ENCODE measurements at regions not wholly inside any gene's neighbourhood (a gene's known extent, or its start where the extent isn't known, plus 50 kb on each side); places are given as distances from the start of the nearest gene placed in this dataset.

- no peak overlapping the region for H2BK12ac ChIP-seq (ENCODE audit: low read length)
- H3K79me1 ChIP-seq (ENCODE audit: low read length), result no peaks in the 10 kb centered on the region
- no peaks in the 10 kb centered on the region for H3K4me1 ChIP-seq (ENCODE audit: control insufficient read depth in 1 of 2, insufficient read depth in 2 of 2, low read length in 2 of 2)
- no peak overlapping the region for H3K27ac ChIP-seq (ENCODE audit: low read depth, low read length)
- no peak overlapping the region for H4K91ac ChIP-seq (ENCODE audit: low read depth, low read length)
- no peak for DNase-seq
- no peaks in the 10 kb centered on the region for H3K36me3 ChIP-seq (ENCODE audit: control insufficient read depth in 1 of 2, insufficient read depth in 2 of 2, low read length in 2 of 2)
- no peak overlapping the region for H2AK5ac ChIP-seq (ENCODE audit: low read length)
- H2BK120ac ChIP-seq (ENCODE audit: insufficient read depth, low read length, poor library complexity), result no peak overlapping the region
- H3K23ac ChIP-seq (ENCODE audit: low read length), result no peak overlapping the region
- H2BK5ac ChIP-seq (ENCODE audit: low read depth, low read length, poor library complexity), result no peak overlapping the region
- H2AFZ ChIP-seq (ENCODE audit: insufficient read depth, low read length, poor library complexity), result no peak overlapping the region
- no peak overlapping the region for H3K4ac ChIP-seq (ENCODE audit: low read depth, low read length)
- H3K9ac ChIP-seq (ENCODE audit: low read length), result no peak overlapping the region
- no peaks in the 10 kb centered on the region for H3K9me3 ChIP-seq (ENCODE audit: insufficient read depth, low read depth, low read length)
- H3K4me3 ChIP-seq (ENCODE audit: low read depth, low read length), result no peak overlapping the region
- no peak overlapping the region for H3K18ac ChIP-seq (ENCODE audit: low read length)
- H3K4me2 ChIP-seq (ENCODE audit: low read length), result no peak overlapping the region
- H4K12ac ChIP-seq (ENCODE audit: low read depth, low read length), result no peak overlapping the region
- no peak overlapping the region for H3K14ac ChIP-seq (ENCODE audit: low read length)
- no peaks in the 10 kb centered on the region for H3K79me2 ChIP-seq (ENCODE audit: control insufficient read depth, insufficient read depth, low read length, poor library complexity)
- H4K8ac ChIP-seq (ENCODE audit: low read depth, low read length), result no peak overlapping the region
- no CpG with 5 or more reads among the region's 4 CpGs for WGBS (ENCODE audit: extremely low coverage, insufficient coverage, insufficient read length)
- no peaks in the 10 kb centered on the region for H3K27me3 ChIP-seq (ENCODE audit: insufficient read depth, low read length)
These were observed 429.1 kb downstream of the RNF144A start for GRCh38 chr2:7346336-7346735.

GRCh38 chr2:7348761-7349160 lies 431.5 kb downstream of the RNF144A start:
- no peak overlapping the region for H3K18ac ChIP-seq (ENCODE audit: low read length)
- no peaks in the 10 kb centered on the region for H3K79me1 ChIP-seq (ENCODE audit: low read length)
- H3K4me3 ChIP-seq (ENCODE audit: low read depth, low read length), result no peak overlapping the region
- H3K4me2 ChIP-seq (ENCODE audit: low read length), result no peak overlapping the region
- no peak overlapping the region for H2BK120ac ChIP-seq (ENCODE audit: insufficient read depth, low read length, poor library complexity)
- no peaks in the 10 kb centered on the region for H3K79me2 ChIP-seq (ENCODE audit: control insufficient read depth, insufficient read depth, low read length, poor library complexity)
- no peak overlapping the region for H2BK5ac ChIP-seq (ENCODE audit: low read depth, low read length, poor library complexity)
- H4K8ac ChIP-seq (ENCODE audit: low read depth, low read length), result no peak overlapping the region
- no peaks in the 10 kb centered on the region for H3K27me3 ChIP-seq (ENCODE audit: insufficient read depth, low read length)
- no peak overlapping the region for H3K4ac ChIP-seq (ENCODE audit: low read depth, low read length)
- no peaks in the 10 kb centered on the region for H3K4me1 ChIP-seq (ENCODE audit: control insufficient read depth in 1 of 2, insufficient read depth in 2 of 2, low read length in 2 of 2)
- no peak overlapping the region for H3K23ac ChIP-seq (ENCODE audit: low read length)
- no peak overlapping the region for H2AFZ ChIP-seq (ENCODE audit: insufficient read depth, low read length, poor library complexity)
- H2AK5ac ChIP-seq (ENCODE audit: low read length), result no peak overlapping the region
- DNase-seq, result no peak
- no peak overlapping the region for H3K9ac ChIP-seq (ENCODE audit: low read length)
- H3K14ac ChIP-seq (ENCODE audit: low read length), result no peak overlapping the region
- H4K91ac ChIP-seq (ENCODE audit: low read depth, low read length), result no peak overlapping the region
- no CpG with 5 or more reads among the region's 2 CpGs for WGBS (ENCODE audit: extremely low coverage, insufficient coverage, insufficient read length)
- H3K36me3 ChIP-seq (ENCODE audit: control insufficient read depth in 1 of 2, insufficient read depth in 2 of 2, low read length in 2 of 2), result no peaks in the 10 kb centered on the region
- no peak overlapping the region for H2BK12ac ChIP-seq (ENCODE audit: low read length)
- H4K12ac ChIP-seq (ENCODE audit: low read depth, low read length), result no peak overlapping the region
- no peaks in the 10 kb centered on the region for H3K9me3 ChIP-seq (ENCODE audit: insufficient read depth, low read depth, low read length)
- H3K27ac ChIP-seq (ENCODE audit: low read depth, low read length), result no peak overlapping the region

GRCh38 chr2:7352191-7352590 lies 435.0 kb downstream of the RNF144A start:
- H3K14ac ChIP-seq (ENCODE audit: low read length), result no peak overlapping the region
- H3K27me3 ChIP-seq (ENCODE audit: insufficient read depth, low read length), result no peaks in the 10 kb centered on the region
- no peaks in the 10 kb centered on the region for H3K36me3 ChIP-seq (ENCODE audit: control insufficient read depth in 1 of 2, insufficient read depth in 2 of 2, low read length in 2 of 2)
- H3K4me3 ChIP-seq (ENCODE audit: low read depth, low read length), result no peak overlapping the region
- no peaks in the 10 kb centered on the region for H3K79me1 ChIP-seq (ENCODE audit: low read length)
- no peak overlapping the region for H2AK5ac ChIP-seq (ENCODE audit: low read length)
- no peak overlapping the region for H3K4ac ChIP-seq (ENCODE audit: low read depth, low read length)
- H3K79me2 ChIP-seq (ENCODE audit: control insufficient read depth, insufficient read depth, low read length, poor library complexity), result no peaks in the 10 kb centered on the region
- no CpG with 5 or more reads among the region's 5 CpGs for WGBS (ENCODE audit: extremely low coverage, insufficient coverage, insufficient read length)
- H2BK5ac ChIP-seq (ENCODE audit: low read depth, low read length, poor library complexity), result no peak overlapping the region
- no peak overlapping the region for H2BK12ac ChIP-seq (ENCODE audit: low read length)
- no peak overlapping the region for H3K18ac ChIP-seq (ENCODE audit: low read length)
- no peak for DNase-seq
- no peak overlapping the region for H4K91ac ChIP-seq (ENCODE audit: low read depth, low read length)
- no peak overlapping the region for H3K27ac ChIP-seq (ENCODE audit: low read depth, low read length)
- no peak overlapping the region for H2BK120ac ChIP-seq (ENCODE audit: insufficient read depth, low read length, poor library complexity)
- H3K4me1 ChIP-seq (ENCODE audit: control insufficient read depth in 1 of 2, insufficient read depth in 2 of 2, low read length in 2 of 2), result no peaks in the 10 kb centered on the region
- H2AFZ ChIP-seq (ENCODE audit: insufficient read depth, low read length, poor library complexity), result no peak overlapping the region
- no peak overlapping the region for H4K12ac ChIP-seq (ENCODE audit: low read depth, low read length)
- no peak overlapping the region for H3K23ac ChIP-seq (ENCODE audit: low read length)
- no peak overlapping the region for H3K4me2 ChIP-seq (ENCODE audit: low read length)
- no peak overlapping the region for H3K9ac ChIP-seq (ENCODE audit: low read length)
- H3K9me3 ChIP-seq (ENCODE audit: insufficient read depth, low read depth, low read length), result peaks cover 2% of the 10 kb centered on the region
- H4K8ac ChIP-seq (ENCODE audit: low read depth, low read length), result no peak overlapping the region

GRCh38 chr2:7353571-7353970 lies 436.4 kb downstream of the RNF144A start:
- no peak overlapping the region for H2BK5ac ChIP-seq (ENCODE audit: low read depth, low read length, poor library complexity)
- no peaks in the 10 kb centered on the region for H3K79me1 ChIP-seq (ENCODE audit: low read length)
- no peaks in the 10 kb centered on the region for H3K4me1 ChIP-seq (ENCODE audit: control insufficient read depth in 1 of 2, insufficient read depth in 2 of 2, low read length in 2 of 2)
- H2BK120ac ChIP-seq (ENCODE audit: insufficient read depth, low read length, poor library complexity), result no peak overlapping the region
- no peak overlapping the region for H3K4me3 ChIP-seq (ENCODE audit: low read depth, low read length)
- WGBS (ENCODE audit: extremely low coverage, insufficient coverage, insufficient read length), result no CpG with 5 or more reads among the region's 4 CpGs
- H2AFZ ChIP-seq (ENCODE audit: insufficient read depth, low read length, poor library complexity), result no peak overlapping the region
- H3K79me2 ChIP-seq (ENCODE audit: control insufficient read depth, insufficient read depth, low read length, poor library complexity), result no peaks in the 10 kb centered on the region
- no peak overlapping the region for H3K4ac ChIP-seq (ENCODE audit: low read depth, low read length)
- H3K36me3 ChIP-seq (ENCODE audit: control insufficient read depth in 1 of 2, insufficient read depth in 2 of 2, low read length in 2 of 2), result no peaks in the 10 kb centered on the region
- H3K27ac ChIP-seq (ENCODE audit: low read depth, low read length), result no peak overlapping the region
- H2AK5ac ChIP-seq (ENCODE audit: low read length), result no peak overlapping the region
- H4K91ac ChIP-seq (ENCODE audit: low read depth, low read length), result no peak overlapping the region
- H4K8ac ChIP-seq (ENCODE audit: low read depth, low read length), result no peak overlapping the region
- H4K12ac ChIP-seq (ENCODE audit: low read depth, low read length), result no peak overlapping the region
- H3K27me3 ChIP-seq (ENCODE audit: insufficient read depth, low read length), result no peaks in the 10 kb centered on the region
- no peak overlapping the region for H3K23ac ChIP-seq (ENCODE audit: low read length)
- no peak overlapping the region for H2BK12ac ChIP-seq (ENCODE audit: low read length)
- no peak overlapping the region for H3K9ac ChIP-seq (ENCODE audit: low read length)
- H3K4me2 ChIP-seq (ENCODE audit: low read length), result no peak overlapping the region
- DNase-seq, result no peak
- no peak overlapping the region for H3K18ac ChIP-seq (ENCODE audit: low read length)
- no peak overlapping the region for H3K14ac ChIP-seq (ENCODE audit: low read length)
- peaks cover 2% of the 10 kb centered on the region for H3K9me3 ChIP-seq (ENCODE audit: insufficient read depth, low read depth, low read length)

All from trophoblast cell (in vitro differentiated cells and primary cell).